GM23338 (cell line): ENCODE measurements at regions not wholly inside any gene's neighbourhood (a gene's known extent, or its start where the extent isn't known, plus 50 kb on each side); places are given as distances from the start of the nearest gene placed in this dataset.

Experiments used
- ATAC-seq: fragments of 200-7000 bp; cut with Tn5 transposase; 3 replicates; pipeline ENCODE4 v1.9.1; 2020
- DNase-seq: peaks from one replicate; pipeline ENCODE4 v3.0.0-alpha.2; 2015; ENCODE audit warnings: low spot score
- H2AFZ ChIP-seq: fragments of 200-600 bp; sonication (generic); 2 replicates; pipeline ENCODE4 v1.8.0; 2016; ENCODE audit warnings: antibody characterized with exemption, mild to moderate bottlenecking, moderate library complexity
- H3F3A ChIP-seq: fragments of 200-600 bp; sonication (generic); replicated peaks from 2 replicates; pipeline ENCODE4 v1.8.0; 2017; ENCODE audit warnings: antibody characterized with exemption, mixed run types, low read depth
- H3K27ac ChIP-seq: fragments of 200-600 bp; sonication (generic); 2 replicates; pipeline ENCODE4 v1.6.1; 2016; ENCODE audit warnings: low read depth
- H3K27me3 ChIP-seq: fragments of 200-600 bp; sonication (generic); 2 replicates; pipeline ENCODE4 v1.8.0; 2016; ENCODE audit warnings: mild to moderate bottlenecking, mixed run types, moderate library complexity; ENCODE audit not compliant: insufficient read depth
- H3K36me3 ChIP-seq: fragments of 200-600 bp; sonication (generic); 2 replicates; pipeline ENCODE4 v1.8.0; 2016; ENCODE audit warnings: mild to moderate bottlenecking; ENCODE audit not compliant: insufficient read depth
- H3K4me1 ChIP-seq: fragments of 200-600 bp; sonication (generic); 2 replicates; pipeline ENCODE4 v1.8.0; 2016; ENCODE audit warnings: mild to moderate bottlenecking, moderate library complexity; ENCODE audit not compliant: insufficient read depth
- H3K4me2 ChIP-seq: fragments of 200-600 bp; sonication (generic); 2 replicates; pipeline ENCODE4 v1.7.1; 2017; ENCODE audit warnings: mixed run types
- H3K4me3 ChIP-seq: fragments of 200-600 bp; sonication (generic); 2 replicates; pipeline ENCODE4 v1.6.1; 2016; ENCODE audit warnings: mixed run types
- H3K79me2 ChIP-seq: fragments of 200-600 bp; sonication (generic); replicated peaks from 2 replicates; pipeline ENCODE4 v1.8.0; 2017; ENCODE audit warnings: mild to moderate bottlenecking; ENCODE audit not compliant: insufficient read depth
- H3K9me2 ChIP-seq: fragments of 200-600 bp; sonication (generic); 2 replicates; pipeline ENCODE4 v1.8.0; 2017; ENCODE audit not compliant: insufficient read depth
- H4K20me1 ChIP-seq: fragments of 200-600 bp; sonication (generic); replicated peaks from 2 replicates; pipeline ENCODE4 v1.8.0; 2017; ENCODE audit warnings: mild to moderate bottlenecking; ENCODE audit not compliant: insufficient read depth
- H3K27ac Mint-ChIP-seq: 2 replicates; pipeline ENCODE4 v1.8.0; 2020; ENCODE audit warnings: inconsistent platforms, mild to moderate bottlenecking, moderate library complexity, mixed read lengths
- H3K27me3 Mint-ChIP-seq: 3 replicates; pipeline ENCODE4 v1.8.0; 2022; ENCODE audit warnings: low read depth, mild to moderate bottlenecking, moderate library complexity, mixed read lengths, inconsistent platforms; ENCODE audit not compliant: insufficient read depth, poor library complexity
- H3K36me3 Mint-ChIP-seq: 3 replicates; pipeline ENCODE4 v1.8.0; 2021; ENCODE audit warnings: low read depth, mild to moderate bottlenecking, inconsistent platforms, moderate library complexity, mixed read lengths
- H3K4me1 Mint-ChIP-seq: 3 replicates; pipeline ENCODE4 v1.8.0; 2020; ENCODE audit warnings: mild to moderate bottlenecking, inconsistent platforms, mixed read lengths
- H3K4me3 Mint-ChIP-seq: 3 replicates; pipeline ENCODE4 v1.8.0; 2021; ENCODE audit warnings: moderate library complexity, mild to moderate bottlenecking, inconsistent platforms, mixed read lengths
- H3K9me3 Mint-ChIP-seq: 3 replicates; pipeline ENCODE4 v1.8.0; 2020; ENCODE audit warnings: moderate library complexity, mild to moderate bottlenecking, inconsistent platforms, mixed read lengths
- CREB1 ChIP-seq: fragments of 250-450 bp; sonication (Bioruptor Pico); IDR thresholded peaks from 2 replicates; pipeline ENCODE4 v1.5.0; 2020; ENCODE audit warnings: low read depth, mild to moderate bottlenecking, moderate library complexity
- EZH2phosphoT487 ChIP-seq: fragments of 200-600 bp; sonication (generic); IDR thresholded peaks from one replicate; pipeline ENCODE4 v1.8.1; 2018; ENCODE audit warnings: antibody characterized with exemption; ENCODE audit not compliant: unreplicated experiment
- JUNB ChIP-seq: IDR thresholded peaks from one replicate; pipeline ENCODE4 v1.6.1; 2016; ENCODE audit warnings: antibody characterized with exemption; ENCODE audit not compliant: unreplicated experiment
- NANOG ChIP-seq: IDR thresholded peaks from 2 replicates; pipeline ENCODE4 v1.6.1; 2016; ENCODE audit warnings: antibody characterized with exemption, borderline replicate concordance
- POLR2AphosphoS5 ChIP-seq: IDR thresholded peaks from 2 replicates; pipeline ENCODE4 v1.6.1; 2016; ENCODE audit warnings: antibody characterized with exemption, low read depth
- REST ChIP-seq: IDR thresholded peaks from one replicate; pipeline ENCODE4 v1.6.1; 2018; ENCODE audit warnings: antibody characterized with exemption; ENCODE audit not compliant: unreplicated experiment
- ZNF114 ChIP-seq: fragments of 250-450 bp; sonication (Bioruptor Pico); IDR thresholded peaks from 2 replicates; pipeline ENCODE4 v1.5.0; 2020; ENCODE audit warnings: mild to moderate bottlenecking, moderate library complexity

GRCh38 chr2:136361521-136361920 lies 243.6 kb upstream of the CXCR4 start:
- no peaks in the 10 kb centered on the region for H3K27me3 ChIP-seq
- 0 out of 2 replicates have a peak, but pooled peaks cover 4% of the 10 kb centered on the region for H3K4me1 ChIP-seq
- H4K20me1 ChIP-seq = no peaks in the 10 kb centered on the region
- no peak overlapping the region for H2AFZ ChIP-seq
- no peaks in the 10 kb centered on the region; the same call in 2 of the 3 replicates for H3K9me3 Mint-ChIP-seq
- no peaks in the 10 kb centered on the region for H3K79me2 ChIP-seq
- DNase-seq (no peak), ATAC-seq (no peak)
- no peak overlapping the region for H3K27ac ChIP-seq
- H3K27me3 Mint-ChIP-seq = no peaks in the 10 kb centered on the region
- peaks cover 5% of the 10 kb centered on the region; the same call in 1 of the 2 replicates for H3K9me2 ChIP-seq
- no peak overlapping the region for H3K4me2 ChIP-seq
- peaks cover 6% of the 10 kb centered on the region; the same call in 1 of the 3 replicates for H3K4me1 Mint-ChIP-seq
- H3K36me3 ChIP-seq = no peaks in the 10 kb centered on the region
- no peaks in the 10 kb centered on the region for H3K36me3 Mint-ChIP-seq
- no peaks in the 10 kb centered on the region for H3F3A ChIP-seq
- H3K27ac Mint-ChIP-seq = no peak overlapping the region
- no peak overlapping the region for H3K4me3 ChIP-seq
- no peak for TF ChIP-seq JUNB
- H3K4me3 Mint-ChIP-seq = no peak overlapping the region

GRCh38 chr2:136360790-136361189 lies 242.8 kb upstream of the CXCR4 start:
- Histone ChIP-seq H4K20me1 (no peaks in the 10 kb centered on the region), H3K27me3 (no peaks in the 10 kb centered on the region), H3K36me3 (no peaks in the 10 kb centered on the region), H3K4me2 (no peak overlapping the region), H3K79me2 (no peaks in the 10 kb centered on the region), H3K9me2 (peaks cover 5% of the 10 kb centered on the region; the same call in 1 of the 2 replicates), H2AFZ (no peak overlapping the region), H3F3A (no peaks in the 10 kb centered on the region), H3K4me3 (no peak overlapping the region), H3K27ac (no peak overlapping the region), H3K4me1 (0 out of 2 replicates have a peak, but pooled peaks cover 4% of the 10 kb centered on the region)
- no peak overlapping the region for H3K27ac Mint-ChIP-seq
- H3K27me3 Mint-ChIP-seq = no peaks in the 10 kb centered on the region
- H3K4me3 Mint-ChIP-seq = no peak overlapping the region
- TF ChIP-seq POLR2AphosphoS5 (no peak), NANOG (no peak), CREB1 (CRISPR knock-in tag) (no peak), EZH2phosphoT487 (no peak), JUNB (no peak), ZNF114 (CRISPR knock-in tag) (no peak)
- no peaks in the 10 kb centered on the region for H3K36me3 Mint-ChIP-seq
- DNase-seq = no peak
- no peak for ATAC-seq
- no peaks in the 10 kb centered on the region; the same call in 2 of the 3 replicates for H3K9me3 Mint-ChIP-seq
- H3K4me1 Mint-ChIP-seq = peaks cover 6% of the 10 kb centered on the region; the same call in 2 of the 3 replicates

GRCh38 chr2:136359121-136359965 lies 241.4 kb upstream of the CXCR4 start:
- Mint-ChIP-seq H3K27ac (no peak overlapping the region), H3K9me3 (no peaks in the 10 kb centered on the region), H3K36me3 (no peaks in the 10 kb centered on the region), H3K4me3 (no peak overlapping the region), H3K4me1 (peaks cover 6% of the 10 kb centered on the region; the same call in 2 of the 3 replicates), H3K27me3 (no peaks in the 10 kb centered on the region)
- DNase-seq = no peak
- Histone ChIP-seq H3K79me2 (no peaks in the 10 kb centered on the region), H3K36me3 (no peaks in the 10 kb centered on the region), H2AFZ (no peak overlapping the region), H3K9me2 (peaks cover 5% of the 10 kb centered on the region; the same call in 1 of the 2 replicates), H3K4me1 (0 out of 2 replicates have a peak, but pooled peaks cover 4% of the 10 kb centered on the region), H3K4me2 (no peak overlapping the region), H3K4me3 (no peak overlapping the region), H3K27me3 (no peaks in the 10 kb centered on the region), H3K27ac (no peak overlapping the region), H3F3A (no peaks in the 10 kb centered on the region), H4K20me1 (no peaks in the 10 kb centered on the region)
- no peak for ATAC-seq
- TF ChIP-seq REST (no peak), JUNB (no peak), CREB1 (CRISPR knock-in tag) (no peak), NANOG (no peak), POLR2AphosphoS5 (no peak), EZH2phosphoT487 (no peak)
